ENCODE measurements at regions not wholly inside any gene's neighbourhood (a gene's known extent, or its start where the extent isn't known, plus 50 kb on each side); places are given as distances from the start of the nearest gene placed in this dataset.

DNA sequence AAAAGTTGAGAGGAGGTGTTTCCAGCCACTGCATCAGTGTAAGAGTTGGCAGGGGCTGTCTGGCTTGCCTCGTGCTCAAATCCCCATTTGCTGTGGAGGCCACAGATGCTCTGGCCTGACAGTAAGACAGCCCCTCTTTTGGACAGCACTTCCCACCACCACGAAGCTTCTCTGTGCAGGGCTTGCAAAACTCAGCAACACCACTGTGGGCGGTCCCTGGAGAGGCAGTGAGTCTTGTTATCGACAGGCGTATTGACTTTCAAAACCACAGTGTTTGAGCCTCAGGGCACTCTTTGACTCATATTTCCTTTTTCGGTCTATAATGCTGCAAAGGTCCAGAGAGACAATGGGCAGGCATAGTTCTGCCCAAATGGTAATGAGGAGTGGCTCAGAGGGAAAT lies 539.5 kb downstream of the EBF1 start:
- intact Hi-C loops (cut with DNase I): no loop called here
- no peak for TF ChIP-seq CTCF (IDR thresholded peaks at IDR 0.05)
- Histone ChIP-seq H3K4me3 (no peak overlapping the region), H3K27ac (no peak overlapping the region), H3K36me3 (no peaks in the 10 kb centered on the region), H3K9me3 (peaks cover 0 to 14% (median 0%) of the 10 kb centered on the region in 11 donors), H3K4me1 (no peaks in the 10 kb centered on the region), H3K27me3 (no peaks in the 10 kb centered on the region)
- WGBS, 2 donors: 63 to 69% methylated on average over 6 of the region's 6 CpGs
- ATAC-seq (peak; percentile 28 to 80 (median 63)), DNase-seq (peak; percentile 27 to 36)

DNA sequence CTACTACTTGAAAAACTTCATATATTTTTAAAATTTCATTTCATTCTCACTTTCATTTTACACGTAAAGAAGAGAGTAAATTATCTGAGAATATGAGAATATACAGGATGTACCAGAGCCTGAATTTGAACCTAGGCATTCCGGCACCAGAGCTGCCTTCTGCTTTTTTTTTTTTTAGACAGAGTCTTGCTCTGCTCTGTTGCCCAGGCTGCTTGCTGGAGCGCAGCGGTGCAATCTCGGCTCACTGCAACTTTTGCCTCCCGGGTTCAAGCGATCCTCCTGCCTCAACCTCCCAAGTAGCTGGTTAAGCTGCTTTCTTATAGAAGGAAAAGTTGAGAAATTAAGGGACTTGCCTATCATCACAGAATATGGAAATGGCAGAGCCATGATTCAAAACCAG lies 540.1 kb downstream of the EBF1 start:
- ATAC-seq: no peak

GRCh38 chr5:158559066-158559465 lies 540.6 kb downstream of the EBF1 start:
- WGBS, 2 donors: 95 to 98% methylated on average over 4 of the region's 4 CpGs

More for the DNA sequence above, 540.1 kb downstream of the EBF1 start:
- intact Hi-C loops (cut with DNase I): loop anchor here in 1 of 10 donors (10.0 kb wide), 1 partner anchor 385 kb away; no protein-coding TSS in a partner anchor
- H3K4me3 ChIP-seq: no peak overlapping the region
- H3K27me3 ChIP-seq: no peaks in the 10 kb centered on the region
- no peaks in the 10 kb centered on the region for H3K36me3 ChIP-seq
- H3K27ac ChIP-seq: no peak overlapping the region
- no peaks in the 10 kb centered on the region for H3K4me1 ChIP-seq
- H3K9me3 ChIP-seq: peaks cover 0 to 16% (median 0%) of the 10 kb centered on the region in 11 donors
- TF ChIP-seq CTCF (IDR thresholded peaks at IDR 0.05): no peak
- WGBS, 2 donors: 96% methylated on average over 7 of the region's 7 CpGs
- no peak for DNase-seq

GRCh38 chr5:158553962-158554336 lies 545.8 kb downstream of the EBF1 start:
- H3K27ac ChIP-seq: peak overlapping the region in 8 of 10 donors; percentile 42 to 73 (median 62)
- H3K9me3 ChIP-seq: peaks cover 0 to 17% (median 0%) of the 10 kb centered on the region in 11 donors
- no peaks in the 10 kb centered on the region for H3K27me3 ChIP-seq
- H3K36me3 ChIP-seq: no peaks in the 10 kb centered on the region
- ATAC-seq (peak in 7 of 8 donors; percentile 18 to 57 (median 38)), DNase-seq (no peak)
- intact Hi-C loops (cut with DNase I): loop anchor here in 1 of 10 donors (10.0 kb wide), 1 partner anchor 379 kb away; no protein-coding TSS in a partner anchor
- WGBS, 2 donors: 77 to 81% methylated on average over 5 of the region's 5 CpGs
- no peak overlapping the region for H3K4me3 ChIP-seq
- peaks cover 0 to 21% (median 0%) of the 10 kb centered on the region in 9 donors for H3K4me1 ChIP-seq
- TF ChIP-seq CTCF (IDR thresholded peaks at IDR 0.05): no peak

More at GRCh38 chr5:158559066-158559465, 540.6 kb downstream of the EBF1 start:
- H3K27me3 ChIP-seq: no peaks in the 10 kb centered on the region
- ATAC-seq (no peak), DNase-seq (no peak)
- intact Hi-C loops (cut with DNase I): loop anchor here in 1 of 10 donors (10.0 kb wide), 1 partner anchor 384 kb away; no protein-coding TSS in a partner anchor
- peaks cover 0 to 3% (median 0%) of the 10 kb centered on the region in 9 donors for H3K4me1 ChIP-seq
- H3K4me3 ChIP-seq: no peak overlapping the region
- peaks cover 0 to 16% (median 0%) of the 10 kb centered on the region in 11 donors for H3K9me3 ChIP-seq
- no peak overlapping the region for H3K27ac ChIP-seq
- TF ChIP-seq CTCF (IDR thresholded peaks at IDR 0.05): no peak
- H3K36me3 ChIP-seq: no peaks in the 10 kb centered on the region
